Nephron progenitor cell (in vitro differentiated cells): ENCODE measurements at regions not wholly inside any gene's neighbourhood (a gene's known extent, or its start where the extent isn't known, plus 50 kb on each side); places are given as distances from the start of the nearest gene placed in this dataset.

Experiments
- DNase-seq: peaks from one replicate; pipeline ENCODE4 v3.0.0; 2021
- H3K27ac Mint-ChIP-seq: 2 replicates; pipeline ENCODE4 v1.8.0; 2021; ENCODE audit warnings: mild to moderate bottlenecking, moderate library complexity, mixed read lengths
- H3K27me3 Mint-ChIP-seq: 2 replicates; pipeline ENCODE4 v1.8.0; 2021; ENCODE audit warnings: mild to moderate bottlenecking, low read depth, mixed read lengths; ENCODE audit not compliant: poor library complexity
- H3K36me3 Mint-ChIP-seq: 2 replicates; pipeline ENCODE4 v1.8.0; 2021; ENCODE audit warnings: low read depth, mixed read lengths
- H3K4me1 Mint-ChIP-seq: 2 replicates; pipeline ENCODE4 v1.8.0; 2021; ENCODE audit warnings: mixed read lengths
- H3K4me3 Mint-ChIP-seq: 2 replicates; pipeline ENCODE4 v1.8.0; 2021; ENCODE audit warnings: mild to moderate bottlenecking, moderate library complexity, mixed read lengths
- H3K9me3 Mint-ChIP-seq: 2 replicates; pipeline ENCODE4 v1.8.0; 2021; ENCODE audit warnings: mild to moderate bottlenecking, moderate library complexity, mixed read lengths
- CTCF ChIP-seq: fragments of 200-600 bp; sonication (generic); IDR thresholded peaks from 2 replicates; pipeline ENCODE4 v1.5.0; 2021; ENCODE audit warnings: antibody characterized with exemption

DNA sequence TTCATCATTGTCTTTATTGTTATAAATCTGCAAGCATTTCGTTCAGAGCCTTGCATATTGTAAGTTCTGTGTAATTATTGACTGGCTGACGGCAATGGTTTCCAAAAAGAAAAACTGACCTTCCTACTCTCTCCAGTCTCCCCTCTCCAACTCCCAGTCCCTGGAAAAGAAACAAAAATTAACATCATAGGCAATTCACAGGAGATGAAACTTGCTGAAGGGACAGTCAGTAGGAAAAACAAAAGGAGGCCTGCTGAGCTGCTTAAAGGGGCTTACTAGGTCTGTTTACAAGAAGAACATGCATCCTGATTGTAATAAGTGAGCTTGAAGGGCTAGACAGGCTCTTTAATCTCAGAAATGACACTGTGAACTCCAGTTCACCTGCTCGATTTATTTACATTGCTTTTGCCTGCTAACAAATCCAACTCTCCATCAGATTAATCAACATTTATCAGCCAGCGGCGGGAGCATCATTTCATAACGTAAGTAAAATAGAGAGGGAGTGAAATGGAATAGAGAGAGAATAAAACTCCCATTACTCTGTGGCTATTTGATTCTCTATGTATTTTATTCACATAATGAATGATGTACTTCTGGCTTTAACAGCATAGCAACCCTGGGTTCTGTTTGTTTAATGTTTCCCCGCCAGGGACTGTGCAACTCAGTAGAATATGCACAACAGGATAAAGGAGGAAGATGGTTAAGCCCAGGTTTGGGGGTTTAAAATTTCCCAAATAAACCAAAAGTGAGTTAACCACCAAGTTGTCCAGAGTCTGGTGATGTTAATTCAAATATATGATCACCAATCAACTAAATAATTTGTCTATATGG, 256.7 kb upstream of the SETBP1 start:
- Mint-ChIP-seq H3K4me1 (no peaks in the 10 kb centered on the region), H3K27ac (no peak overlapping the region), H3K36me3 (no peaks in the 10 kb centered on the region), H3K27me3 (peaks cover 8% of the 10 kb centered on the region), H3K9me3 (peaks cover 32% of the 10 kb centered on the region), H3K4me3 (no peak overlapping the region)
- TF ChIP-seq CTCF, result no peak
- DNase-seq, result no peak

GRCh38 chr18:44424645-44425035, 256.0 kb upstream of the SETBP1 start:
- TF ChIP-seq CTCF, result no peak
- H3K4me1 Mint-ChIP-seq, result no peaks in the 10 kb centered on the region
- peaks cover 8% of the 10 kb centered on the region for H3K27me3 Mint-ChIP-seq
- no peaks in the 10 kb centered on the region for H3K36me3 Mint-ChIP-seq
- no peak overlapping the region for H3K27ac Mint-ChIP-seq
- no peak for DNase-seq
- peaks cover 26% of the 10 kb centered on the region for H3K9me3 Mint-ChIP-seq
- H3K4me3 Mint-ChIP-seq, result no peak overlapping the region

- no peak overlapping the region for H3K4me3 Mint-ChIP-seq
- no peak overlapping the region for H3K27ac Mint-ChIP-seq
These were observed 255.5 kb upstream of the SETBP1 start for GRCh38 chr18:44425161-44425560.

GRCh38 chr18:44437603-44438002, 243.1 kb upstream of the SETBP1 start:
- H3K27ac Mint-ChIP-seq, result no peak overlapping the region
- TF ChIP-seq CTCF, result no peak

More at GRCh38 chr18:44425161-44425560, 255.5 kb upstream of the SETBP1 start:
- H3K4me1 Mint-ChIP-seq, result no peaks in the 10 kb centered on the region
- H3K9me3 Mint-ChIP-seq, result peaks cover 21% of the 10 kb centered on the region
- no peak for DNase-seq
- H3K36me3 Mint-ChIP-seq, result no peaks in the 10 kb centered on the region
- no peak for TF ChIP-seq CTCF
- H3K27me3 Mint-ChIP-seq, result peaks cover 8% of the 10 kb centered on the region

GRCh38 chr18:44450226-44450625, 230.5 kb upstream of the SETBP1 start:
- H3K4me3 Mint-ChIP-seq, result no peak overlapping the region
- no peak for DNase-seq
- peaks cover 18% of the 10 kb centered on the region for H3K4me1 Mint-ChIP-seq
- no peaks in the 10 kb centered on the region for H3K36me3 Mint-ChIP-seq
- H3K27me3 Mint-ChIP-seq, result peaks cover 3% of the 10 kb centered on the region
- TF ChIP-seq CTCF, result no peak
- H3K9me3 Mint-ChIP-seq, result peaks cover 4% of the 10 kb centered on the region
- no peak overlapping the region for H3K27ac Mint-ChIP-seq

More at GRCh38 chr18:44437603-44438002, 243.1 kb upstream of the SETBP1 start:
- Mint-ChIP-seq H3K4me3 (no peak overlapping the region), H3K9me3 (peaks cover 11% of the 10 kb centered on the region), H3K4me1 (no peaks in the 10 kb centered on the region), H3K36me3 (no peaks in the 10 kb centered on the region), H3K27me3 (peaks cover 10% of the 10 kb centered on the region)
- no peak for DNase-seq

GRCh38 chr18:44452346-44452745, 228.3 kb upstream of the SETBP1 start:
- Mint-ChIP-seq H3K4me3 (no peak overlapping the region), H3K27me3 (peaks cover 3% of the 10 kb centered on the region), H3K27ac (no peak overlapping the region), H3K9me3 (no peaks in the 10 kb centered on the region), H3K36me3 (no peaks in the 10 kb centered on the region), H3K4me1 (peaks cover 18% of the 10 kb centered on the region)
- DNase-seq, result no peak
- no peak for TF ChIP-seq CTCF
